Central memory CD8-positive, alpha-beta T cell (primary cell): ENCODE measurements at regions not wholly inside any gene's neighbourhood (a gene's known extent, or its start where the extent isn't known, plus 50 kb on each side); places are given as distances from the start of the nearest gene placed in this dataset.
A peak's percentile ranks its signal among the peaks of the same experiment; 100 is the strongest.
"Not testable (repeated sequence)": the region's sequence is repeated elsewhere in the genome, so short reads cannot be mapped to it uniquely, and the experiment has no call there.

ENCODE experiments used
- ATAC-seq: fragments of 150-1000 bp; cut with Tn5 transposase; replicated peaks from 2 replicates; pipeline ENCODE4 v1.10.0; 2022; ENCODE audit warnings: mild to moderate bottlenecking, moderate FRiP score, moderate number of reproducible peaks; ENCODE audit not compliant: poor library complexity, severe bottlenecking; ENCODE audit errors: extremely low read depth
- DNase-seq, 2 donors: peaks; one replicate each; pipeline ENCODE4 v3.0.0; 2021; ENCODE audit warnings: low spot score in 2 of 2
- H3K27ac Mint-ChIP-seq: one replicate; pipeline ENCODE4 v1.8.0; 2022; ENCODE audit warnings: low read depth, mild to moderate bottlenecking, moderate library complexity, mixed read lengths
- H3K27me3 Mint-ChIP-seq: one replicate; pipeline ENCODE4 v1.8.0; 2022; ENCODE audit warnings: mixed read lengths
- H3K36me3 Mint-ChIP-seq: one replicate; pipeline ENCODE4 v1.8.0; 2022; ENCODE audit warnings: mild to moderate bottlenecking, moderate library complexity, mixed read lengths; ENCODE audit not compliant: insufficient read depth
- H3K4me1 Mint-ChIP-seq: one replicate; pipeline ENCODE4 v1.8.0; 2022; ENCODE audit warnings: mixed read lengths
- H3K4me3 Mint-ChIP-seq: one replicate; pipeline ENCODE4 v1.8.0; 2022; ENCODE audit warnings: mild to moderate bottlenecking, moderate library complexity, mixed read lengths
- H3K9me3 Mint-ChIP-seq: one replicate; pipeline ENCODE4 v1.8.0; 2022; ENCODE audit warnings: mixed read lengths

- Mint-ChIP-seq H3K9me3 (peaks cover 5% of the 10 kb centered on the region), H3K27ac (no peak overlapping the region), H3K4me3 (no peak overlapping the region), H3K27me3 (peaks cover 7% of the 10 kb centered on the region), H3K36me3 (no peaks in the 10 kb centered on the region), H3K4me1 (no peaks in the 10 kb centered on the region)
- DNase-seq: no peak
- ATAC-seq: no peak
These were observed 184.3 kb downstream of the RPRM start for GRCh38 chr2:153294199-153294786.

- H3K27ac Mint-ChIP-seq: no peak overlapping the region
- H3K4me3 Mint-ChIP-seq: no peak overlapping the region
- H3K4me1 Mint-ChIP-seq: peaks cover 8% of the 10 kb centered on the region
- H3K9me3 Mint-ChIP-seq: no peaks in the 10 kb centered on the region
- DNase-seq (no peak), ATAC-seq (no peak)
- no peaks in the 10 kb centered on the region for H3K36me3 Mint-ChIP-seq
- H3K27me3 Mint-ChIP-seq: peaks cover 7% of the 10 kb centered on the region
These were observed 186.8 kb downstream of the RPRM start for GRCh38 chr2:153291718-153292117.

- Mint-ChIP-seq H3K36me3 (no peaks in the 10 kb centered on the region), H3K27me3 (peaks cover 4% of the 10 kb centered on the region), H3K27ac (no peak overlapping the region), H3K4me3 (no peak overlapping the region), H3K4me1 (peaks cover 8% of the 10 kb centered on the region), H3K9me3 (peaks cover 5% of the 10 kb centered on the region)
- no peak for DNase-seq
- ATAC-seq: no peak
These were observed 191.3 kb downstream of the RPRM start for GRCh38 chr2:153287109-153287801.

GRCh38 chr2:153268941-153269461 is 209.6 kb downstream of the RPRM start:
- ATAC-seq (no peak), DNase-seq (no peak)
- no peaks in the 10 kb centered on the region for H3K27me3 Mint-ChIP-seq
- H3K4me3 Mint-ChIP-seq: no peak overlapping the region
- H3K4me1 Mint-ChIP-seq: no peaks in the 10 kb centered on the region
- no peak overlapping the region for H3K27ac Mint-ChIP-seq
- H3K36me3 Mint-ChIP-seq: no peaks in the 10 kb centered on the region
- H3K9me3 Mint-ChIP-seq: peaks cover 19% of the 10 kb centered on the region

GRCh38 chr2:153256876-153257275 is 221.7 kb downstream of the RPRM start:
- not testable (repeated sequence) for H3K4me1 Mint-ChIP-seq, H3K27ac Mint-ChIP-seq, DNase-seq, H3K27me3 Mint-ChIP-seq, ATAC-seq, H3K4me3 Mint-ChIP-seq, H3K36me3 Mint-ChIP-seq
- H3K9me3 Mint-ChIP-seq: peaks cover 11% of the 10 kb centered on the region

GRCh38 chr2:153246636-153247035 is 231.9 kb downstream of the RPRM start:
- H3K27ac Mint-ChIP-seq, H3K4me3 Mint-ChIP-seq, ATAC-seq: not testable (repeated sequence)

GRCh38 chr2:153235516-153235915 is 243.0 kb downstream of the RPRM start:
- no peaks in the 10 kb centered on the region for H3K27me3 Mint-ChIP-seq
- peak; percentile 77 for ATAC-seq
- H3K4me3 Mint-ChIP-seq: no peak overlapping the region
- H3K27ac Mint-ChIP-seq: peak overlapping the region; percentile 44
- no peak for DNase-seq
- peaks cover 2% of the 10 kb centered on the region for H3K36me3 Mint-ChIP-seq
- peaks cover 16% of the 10 kb centered on the region for H3K4me1 Mint-ChIP-seq
- H3K9me3 Mint-ChIP-seq: no peaks in the 10 kb centered on the region

More at GRCh38 chr2:153246636-153247035, 231.9 kb downstream of the RPRM start:
- H3K27me3 Mint-ChIP-seq: peaks cover 12% of the 10 kb centered on the region
- H3K9me3 Mint-ChIP-seq, H3K36me3 Mint-ChIP-seq, H3K4me1 Mint-ChIP-seq, DNase-seq: not testable (repeated sequence)

GRCh38 chr2:153232464-153232863 is 246.1 kb downstream of the RPRM start:
- no peak for ATAC-seq
- Mint-ChIP-seq H3K4me1 (peaks cover 16% of the 10 kb centered on the region), H3K4me3 (no peak overlapping the region), H3K36me3 (peaks cover 2% of the 10 kb centered on the region), H3K9me3 (no peaks in the 10 kb centered on the region), H3K27me3 (no peaks in the 10 kb centered on the region), H3K27ac (no peak overlapping the region)
- DNase-seq: no peak

GRCh38 chr2:153230977-153231376 is 247.6 kb downstream of the RPRM start:
- H3K27me3 Mint-ChIP-seq: no peaks in the 10 kb centered on the region
- DNase-seq: no peak

GRCh38 chr2:153228904-153229303 is 249.7 kb downstream of the RPRM start:
- no peak for ATAC-seq

More at GRCh38 chr2:153230977-153231376, 247.6 kb downstream of the RPRM start:
- Mint-ChIP-seq H3K27ac (no peak overlapping the region), H3K4me1 (peaks cover 14% of the 10 kb centered on the region), H3K4me3 (no peak overlapping the region), H3K9me3 (peaks cover 8% of the 10 kb centered on the region), H3K36me3 (peaks cover 2% of the 10 kb centered on the region)
- no peak for ATAC-seq

GRCh38 chr2:153227981-153228380 is 250.6 kb downstream of the RPRM start:
- Mint-ChIP-seq H3K27me3 (no peaks in the 10 kb centered on the region), H3K27ac (no peak overlapping the region), H3K9me3 (peaks cover 8% of the 10 kb centered on the region), H3K4me1 (no peaks in the 10 kb centered on the region), H3K4me3 (no peak overlapping the region), H3K36me3 (no peaks in the 10 kb centered on the region)
- DNase-seq (no peak), ATAC-seq (no peak)

More at GRCh38 chr2:153228904-153229303, 249.7 kb downstream of the RPRM start:
- H3K9me3 Mint-ChIP-seq: peaks cover 8% of the 10 kb centered on the region
- H3K36me3 Mint-ChIP-seq: no peaks in the 10 kb centered on the region
- no peak overlapping the region for H3K27ac Mint-ChIP-seq
- H3K27me3 Mint-ChIP-seq: no peaks in the 10 kb centered on the region
- DNase-seq: no peak
- no peak overlapping the region for H3K4me3 Mint-ChIP-seq
- no peaks in the 10 kb centered on the region for H3K4me1 Mint-ChIP-seq

- Mint-ChIP-seq H3K4me3 (no peak overlapping the region), H3K27ac (no peak overlapping the region), H3K36me3 (no peaks in the 10 kb centered on the region), H3K27me3 (no peaks in the 10 kb centered on the region), H3K9me3 (peaks cover 8% of the 10 kb centered on the region), H3K4me1 (no peaks in the 10 kb centered on the region)
- no peak for DNase-seq
- no peak for ATAC-seq
These were observed 256.1 kb downstream of the RPRM start for GRCh38 chr2:153222231-153223165.
